ENCODE measurements at regions not wholly inside any gene's neighbourhood (a gene's known extent, or its start where the extent isn't known, plus 50 kb on each side); places are given as distances from the start of the nearest gene placed in this dataset.
"Not testable (repeated sequence)": the region's sequence is repeated elsewhere in the genome, so short reads cannot be mapped to it uniquely, and the experiment has no call there.

GRCh38 chr7:86995052-86995725 is 64.3 kb downstream of the ELAPOR2 start:
- TF ChIP-seq, protein P1, sequence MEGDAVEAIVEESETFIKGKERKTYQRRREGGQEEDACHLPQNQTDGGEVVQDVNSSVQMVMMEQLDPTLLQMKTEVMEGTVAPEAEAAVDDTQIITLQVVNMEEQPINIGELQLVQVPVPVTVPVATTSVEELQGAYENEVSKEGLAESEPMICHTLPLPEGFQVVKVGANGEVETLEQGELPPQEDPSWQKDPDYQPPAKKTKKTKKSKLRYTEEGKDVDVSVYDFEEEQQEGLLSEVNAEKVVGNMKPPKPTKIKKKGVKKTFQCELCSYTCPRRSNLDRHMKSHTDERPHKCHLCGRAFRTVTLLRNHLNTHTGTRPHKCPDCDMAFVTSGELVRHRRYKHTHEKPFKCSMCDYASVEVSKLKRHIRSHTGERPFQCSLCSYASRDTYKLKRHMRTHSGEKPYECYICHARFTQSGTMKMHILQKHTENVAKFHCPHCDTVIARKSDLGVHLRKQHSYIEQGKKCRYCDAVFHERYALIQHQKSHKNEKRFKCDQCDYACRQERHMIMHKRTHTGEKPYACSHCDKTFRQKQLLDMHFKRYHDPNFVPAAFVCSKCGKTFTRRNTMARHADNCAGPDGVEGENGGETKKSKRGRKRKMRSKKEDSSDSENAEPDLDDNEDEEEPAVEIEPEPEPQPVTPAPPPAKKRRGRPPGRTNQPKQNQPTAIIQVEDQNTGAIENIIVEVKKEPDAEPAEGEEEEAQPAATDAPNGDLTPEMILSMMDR (IDR thresholded peaks at IDR 0.05; ENCODE audit: low read depth, low read length): no peak

GRCh38 chr7:86991771-86992191 is 67.7 kb downstream of the ELAPOR2 start:
- DNase-seq (ENCODE audit: extremely low read depth, low read depth): no peak

More at GRCh38 chr7:86995052-86995725, 64.3 kb downstream of the ELAPOR2 start:
- no peak for DNase-seq (ENCODE audit: extremely low read depth, low read depth)

DNA sequence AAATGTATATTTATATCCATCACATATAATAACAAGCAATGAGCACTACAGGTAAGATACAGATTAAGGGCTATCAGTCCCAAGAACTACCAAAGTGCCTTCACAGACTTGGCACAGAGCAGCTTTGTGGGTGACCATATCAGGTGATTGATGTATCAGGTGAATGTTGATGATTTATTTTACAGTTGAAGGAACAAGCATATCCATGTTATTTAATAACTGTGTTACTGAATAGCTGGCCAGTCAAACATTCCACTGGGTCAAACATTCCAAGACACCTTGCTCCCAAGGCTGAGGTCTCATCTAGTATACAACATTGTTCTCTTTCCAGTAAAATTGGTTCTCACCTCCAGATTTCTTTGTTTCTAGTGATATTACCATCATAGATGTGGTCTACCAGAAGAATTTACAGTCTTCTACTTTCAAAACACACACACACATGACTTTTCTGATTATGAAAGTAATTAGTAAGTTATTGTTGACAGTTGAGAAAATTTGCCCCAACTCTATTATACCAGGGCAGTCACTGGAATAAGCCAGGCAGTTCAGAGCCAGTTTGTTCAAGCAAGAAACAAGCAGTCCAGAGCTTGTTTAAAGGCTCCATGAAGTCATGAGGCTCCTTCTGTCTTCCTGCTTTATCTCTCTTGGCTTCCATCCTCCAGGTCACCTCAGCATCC is 68.2 kb downstream of the ELAPOR2 start:
- TF ChIP-seq, protein P1 (IDR thresholded peaks at IDR 0.05; ENCODE audit: low read depth, low read length): no peak
- no peak for DNase-seq (ENCODE audit: extremely low read depth, low read depth)

More at GRCh38 chr7:86991771-86992191, 67.7 kb downstream of the ELAPOR2 start:
- TF ChIP-seq, protein P1 (IDR thresholded peaks at IDR 0.05; ENCODE audit: low read depth, low read length): no peak

- TF ChIP-seq, protein P1 (IDR thresholded peaks at IDR 0.05; ENCODE audit: low read depth, low read length): no peak
- no peak for DNase-seq (ENCODE audit: extremely low read depth, low read depth)
Observed at GRCh38 chr7:86989407-86989806, 70.0 kb downstream of the ELAPOR2 start.

- not testable (repeated sequence) for DNase-seq (ENCODE audit: extremely low read depth, low read depth)
Observed at GRCh38 chr7:86987834-86988233, 71.6 kb downstream of the ELAPOR2 start.

- DNase-seq (ENCODE audit: extremely low read depth, low read depth): not testable (repeated sequence)
Observed at GRCh38 chr7:86987358-86987757, 72.1 kb downstream of the ELAPOR2 start.

DNA sequence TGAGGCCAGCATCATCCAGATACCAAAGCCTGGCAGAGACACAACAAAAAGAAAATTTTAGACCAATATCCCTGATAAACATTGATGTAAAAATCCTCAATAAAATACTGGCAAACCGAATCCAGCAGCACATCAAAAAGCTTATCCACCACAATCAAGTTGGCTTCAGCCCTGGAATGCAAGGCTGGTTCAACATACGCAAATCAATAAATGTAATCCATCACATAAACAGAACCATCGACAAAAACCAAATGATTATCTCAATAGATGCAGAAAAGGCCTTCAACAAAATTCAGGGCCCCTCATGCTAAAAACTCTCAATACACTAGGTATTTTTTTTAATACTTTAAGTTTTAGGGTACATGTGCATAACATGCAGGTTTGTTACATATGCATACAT is 74.1 kb downstream of the ELAPOR2 start:
- not testable (repeated sequence) for DNase-seq (ENCODE audit: extremely low read depth, low read depth)

GRCh38 chr7:86983654-86984053 is 75.8 kb downstream of the ELAPOR2 start:
- not testable (repeated sequence) for DNase-seq (ENCODE audit: extremely low read depth, low read depth)

- DNase-seq (ENCODE audit: extremely low read depth, low read depth): not testable (repeated sequence)
Observed at GRCh38 chr7:86981937-86982336, 77.5 kb downstream of the ELAPOR2 start.

GRCh38 chr7:86981127-86981526 is 78.3 kb downstream of the ELAPOR2 start:
- TF ChIP-seq, protein P1 (IDR thresholded peaks at IDR 0.05; ENCODE audit: low read depth, low read length): no peak
- DNase-seq (ENCODE audit: extremely low read depth, low read depth): no peak
